ENCODE measurements at regions not wholly inside any gene's neighbourhood (a gene's known extent, or its start where the extent isn't known, plus 50 kb on each side); places are given as distances from the start of the nearest gene placed in this dataset.

GRCh38 chr9:85117831-85118230 lies 448.3 kb downstream of the NTRK2 start:
- CTCF ChIA-PET (ENCODE audit: unreplicated experiment): no interaction called here
- no peak overlapping the region for H3K4me3 ChIP-seq (ENCODE audit: low read depth, low read length, poor library complexity, severe bottlenecking)
- intact Hi-C loops (cut with micrococcal nuclease; ENCODE audit: unreplicated experiment): no loop called here

GRCh38 chr9:85115473-85115872 lies 445.9 kb downstream of the NTRK2 start:
- no peaks in the 10 kb centered on the region for H4K20me1 ChIP-seq (ENCODE audit: insufficient read depth, low read length)
- BruUV-seq (replicated peaks): no TSS peak
- no peak overlapping the region for H3K4me3 ChIP-seq (ENCODE audit: low read depth, low read length, poor library complexity, severe bottlenecking)
- POLR2A ChIA-PET: no interaction called here
- no peaks in the 10 kb centered on the region for H3K79me2 ChIP-seq (ENCODE audit: insufficient read depth, low read depth, low read length)
- CTCF ChIA-PET (ENCODE audit: unreplicated experiment): no interaction called here
- H2AFZ ChIP-seq (ENCODE audit: low read length): no peak overlapping the region
- H3K27ac ChIP-seq (ENCODE audit: low read depth, low read length, poor library complexity, severe bottlenecking): no peak overlapping the region
- intact Hi-C loops (cut with micrococcal nuclease; ENCODE audit: unreplicated experiment): no loop called here
- no peaks in the 10 kb centered on the region for H3K9me2 ChIP-seq (ENCODE audit: insufficient read depth, low read length)
- no peaks in the 10 kb centered on the region for H3K9me3 ChIP-seq (ENCODE audit: low read length)
- no peak overlapping the region for H3K4me2 ChIP-seq (ENCODE audit: low read length)
- no peaks in the 10 kb centered on the region for H3K36me3 ChIP-seq (ENCODE audit: insufficient read depth, low read length)
- no peak for TF ChIP-seq EZH2phosphoT487 (IDR thresholded peaks at IDR 0.05; ENCODE audit: borderline replicate concordance, low read depth, low read length)
- no peak for TF ChIP-seq CTCF (conservative IDR thresholded peaks at IDR 0.05; ENCODE audit: low read length)
- no peaks in the 10 kb centered on the region for H3K4me1 ChIP-seq (ENCODE audit: insufficient read depth, low read length, poor library complexity, severe bottlenecking)
- no peak for DNase-seq (ENCODE audit: low spot score)

More at GRCh38 chr9:85117831-85118230, 448.3 kb downstream of the NTRK2 start:
- H3K27ac ChIP-seq (ENCODE audit: low read depth, low read length, poor library complexity, severe bottlenecking): no peak overlapping the region
- H3K4me1 ChIP-seq (ENCODE audit: insufficient read depth, low read length, poor library complexity, severe bottlenecking): no peaks in the 10 kb centered on the region
- no peak for DNase-seq (ENCODE audit: low spot score)
- no peak overlapping the region for H2AFZ ChIP-seq (ENCODE audit: low read length)
- H3K4me2 ChIP-seq (ENCODE audit: low read length): no peak overlapping the region
- H3K9me2 ChIP-seq (ENCODE audit: insufficient read depth, low read length): no peaks in the 10 kb centered on the region
- POLR2A ChIA-PET: no interaction called here
- no peaks in the 10 kb centered on the region for H4K20me1 ChIP-seq (ENCODE audit: insufficient read depth, low read length)
- TF ChIP-seq EZH2phosphoT487 (IDR thresholded peaks at IDR 0.05; ENCODE audit: borderline replicate concordance, low read depth, low read length) (no peak), CTCF (conservative IDR thresholded peaks at IDR 0.05; ENCODE audit: low read length) (no peak)
- BruUV-seq (replicated peaks): no TSS peak
- H3K36me3 ChIP-seq (ENCODE audit: insufficient read depth, low read length): no peaks in the 10 kb centered on the region
- H3K9me3 ChIP-seq (ENCODE audit: low read length): no peaks in the 10 kb centered on the region
- no peaks in the 10 kb centered on the region for H3K79me2 ChIP-seq (ENCODE audit: insufficient read depth, low read depth, low read length)

DNA sequence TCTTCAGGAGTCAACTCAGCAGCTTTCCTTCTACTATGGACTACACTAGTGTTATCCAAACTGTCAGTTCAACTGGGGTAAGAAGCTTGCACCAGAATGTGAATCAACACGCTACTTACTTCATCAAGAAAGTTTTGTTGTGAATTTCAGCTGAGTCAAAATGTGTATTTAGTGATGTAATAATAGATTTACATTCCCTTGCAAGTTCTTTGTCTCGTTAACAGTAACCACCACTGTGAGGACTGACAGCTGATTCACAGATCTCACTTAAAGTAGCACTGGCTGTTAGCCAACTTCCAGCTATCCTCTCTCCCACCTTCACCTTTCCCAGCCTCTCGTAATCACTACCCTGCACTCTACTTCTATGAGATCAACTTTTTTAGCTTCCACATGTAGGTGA lies 445.3 kb downstream of the NTRK2 start:
- no TSS peak for BruUV-seq (replicated peaks)
- no peaks in the 10 kb centered on the region for H3K36me3 ChIP-seq (ENCODE audit: insufficient read depth, low read length)
- no peak overlapping the region for H3K4me2 ChIP-seq (ENCODE audit: low read length)
- H3K9me2 ChIP-seq (ENCODE audit: insufficient read depth, low read length): no peaks in the 10 kb centered on the region
- intact Hi-C loops (cut with micrococcal nuclease; ENCODE audit: unreplicated experiment): no loop called here
- H3K4me1 ChIP-seq (ENCODE audit: insufficient read depth, low read length, poor library complexity, severe bottlenecking): no peaks in the 10 kb centered on the region
- no peak overlapping the region for H2AFZ ChIP-seq (ENCODE audit: low read length)
- POLR2A ChIA-PET: no interaction called here
- no peaks in the 10 kb centered on the region for H4K20me1 ChIP-seq (ENCODE audit: insufficient read depth, low read length)
- no peak for DNase-seq (ENCODE audit: low spot score)
- H3K4me3 ChIP-seq (ENCODE audit: low read depth, low read length, poor library complexity, severe bottlenecking): no peak overlapping the region
- no peak overlapping the region for H3K27ac ChIP-seq (ENCODE audit: low read depth, low read length, poor library complexity, severe bottlenecking)
- no peaks in the 10 kb centered on the region for H3K79me2 ChIP-seq (ENCODE audit: insufficient read depth, low read depth, low read length)
- CTCF ChIA-PET (ENCODE audit: unreplicated experiment): no interaction called here
- H3K9me3 ChIP-seq (ENCODE audit: low read length): no peaks in the 10 kb centered on the region
- TF ChIP-seq CTCF (conservative IDR thresholded peaks at IDR 0.05; ENCODE audit: low read length): no peak
- TF ChIP-seq EZH2phosphoT487 (IDR thresholded peaks at IDR 0.05; ENCODE audit: borderline replicate concordance, low read depth, low read length): no peak
